GM21367 (cell line): ENCODE measurements at regions not wholly inside any gene's neighbourhood (a gene's known extent, or its start where the extent isn't known, plus 50 kb on each side); places are given as distances from the start of the nearest gene placed in this dataset.
"Not testable (repeated sequence)": the region's sequence is repeated elsewhere in the genome, so short reads cannot be mapped to it uniquely, and the experiment has no call there.

ENCODE experiments used
- ATAC-seq: cut with Tn5 transposase; IDR thresholded peaks from one replicate; pipeline ENCODE4 v1.9.1; 2021; ENCODE audit not compliant: unreplicated experiment

DNA sequence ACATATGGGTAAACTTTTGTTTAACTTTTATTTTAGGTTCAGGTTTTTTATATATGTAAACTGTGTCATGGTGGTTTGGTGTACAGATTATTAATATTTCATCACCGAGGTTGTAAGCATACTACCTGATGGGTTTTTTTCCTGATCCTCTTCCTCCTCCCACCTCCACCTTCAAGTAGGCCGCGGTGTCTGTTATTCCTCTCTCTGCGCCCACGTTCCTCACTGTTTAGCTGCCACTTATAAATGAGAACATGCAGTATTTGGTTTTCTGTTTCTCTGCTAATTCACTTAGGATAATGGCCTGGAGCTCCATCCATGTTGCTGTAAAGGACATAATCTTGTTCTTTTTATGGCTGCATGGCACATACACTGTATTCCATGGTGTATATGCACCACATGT, 1000.0 kb upstream of the CELF2 start:
- no peak for ATAC-seq

DNA sequence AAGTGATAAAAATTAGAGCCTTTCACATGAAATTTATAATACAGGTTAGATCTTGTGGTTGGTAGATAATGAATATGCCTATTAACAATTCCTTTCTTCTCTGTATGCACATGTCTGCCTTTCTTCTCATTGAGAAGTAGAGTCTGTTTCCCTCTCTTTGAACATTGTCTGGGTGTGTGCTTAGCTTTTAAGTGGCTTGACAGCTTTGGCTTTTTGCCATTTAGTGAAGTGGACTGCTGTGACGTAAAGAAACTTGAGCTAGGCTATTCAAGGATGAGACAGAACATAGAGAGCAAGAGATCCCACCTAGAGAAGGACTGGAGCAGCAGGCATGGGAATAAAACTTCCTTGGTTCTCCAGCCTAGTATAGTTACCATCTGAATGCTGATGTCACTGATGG, 996.7 kb upstream of the CELF2 start:
- no peak for ATAC-seq

DNA sequence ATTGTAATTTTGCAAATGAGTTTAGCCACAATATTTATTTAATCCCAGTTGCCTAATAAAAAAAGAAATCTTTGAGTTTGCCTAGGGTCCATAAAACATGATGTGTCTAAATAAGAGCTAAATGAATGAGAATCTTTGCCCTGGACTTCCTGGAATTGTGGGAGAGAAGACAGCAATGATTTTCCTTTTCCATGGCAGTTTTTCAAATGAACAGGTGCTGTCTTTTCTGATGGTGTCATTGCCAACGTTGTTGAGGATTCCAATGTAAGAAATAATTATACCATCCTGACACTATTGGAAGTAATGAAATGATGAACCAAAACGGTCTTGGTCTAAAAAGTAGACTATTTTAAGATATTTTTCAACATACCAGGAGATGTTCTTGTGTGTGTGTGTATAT, 984.7 kb upstream of the CELF2 start:
- no peak for ATAC-seq

DNA sequence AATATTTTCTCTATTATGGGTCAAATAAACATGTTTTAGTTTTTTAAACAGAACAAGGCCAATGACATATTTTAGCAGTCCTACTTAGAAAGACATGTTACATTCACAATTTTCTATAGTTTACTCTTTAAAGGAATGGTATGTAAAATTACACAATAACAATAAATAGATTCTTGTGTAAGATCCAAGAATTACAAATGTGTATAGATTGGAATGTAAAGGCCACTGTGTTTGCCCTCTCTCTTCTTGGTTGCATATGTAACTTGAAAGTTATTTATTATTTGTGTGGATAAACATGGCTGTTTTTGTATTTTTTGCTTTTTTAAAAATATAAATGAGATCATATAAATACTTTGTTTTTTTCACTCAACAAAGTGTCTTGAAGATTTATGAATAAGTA, 979.3 kb upstream of the CELF2 start:
- ATAC-seq, result no peak

DNA sequence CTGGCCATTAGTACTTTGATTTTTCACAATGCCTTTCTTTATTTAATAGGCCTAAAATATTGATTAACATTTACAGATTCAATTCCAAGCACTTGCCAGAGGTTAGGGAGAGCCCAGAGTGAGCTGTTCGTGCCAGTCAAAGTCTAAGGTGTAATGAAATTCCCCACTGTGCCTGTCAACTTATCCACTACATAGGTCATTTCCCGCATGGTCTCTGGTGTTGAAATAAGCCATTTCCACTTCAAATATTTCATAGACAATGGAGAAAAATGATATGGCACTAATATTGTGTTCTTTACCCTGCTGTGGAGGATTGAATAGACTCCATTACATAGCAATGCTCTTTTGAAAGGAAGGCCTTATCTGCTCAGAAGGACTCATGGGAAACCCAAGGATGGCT, 978.1 kb upstream of the CELF2 start:
- no peak for ATAC-seq

DNA sequence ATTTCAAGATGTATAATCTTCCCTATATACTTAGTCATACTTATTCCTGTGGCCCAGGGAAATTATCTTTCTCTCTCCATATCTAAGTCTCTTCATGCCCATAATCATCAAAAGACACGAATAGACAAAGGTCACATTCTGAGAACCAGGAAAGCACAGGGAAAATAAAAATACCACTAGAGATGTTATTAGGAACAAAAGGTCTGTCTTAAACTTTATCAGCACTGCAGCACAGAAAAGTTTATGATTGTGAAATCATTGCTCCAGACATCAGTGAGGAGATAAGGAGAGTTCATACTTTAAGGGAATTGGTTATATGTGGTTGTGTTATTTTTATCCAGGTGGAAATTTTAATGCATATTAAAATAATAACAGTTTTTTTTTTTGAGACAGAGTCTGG, 974.6 kb upstream of the CELF2 start:
- ATAC-seq, result no peak

DNA sequence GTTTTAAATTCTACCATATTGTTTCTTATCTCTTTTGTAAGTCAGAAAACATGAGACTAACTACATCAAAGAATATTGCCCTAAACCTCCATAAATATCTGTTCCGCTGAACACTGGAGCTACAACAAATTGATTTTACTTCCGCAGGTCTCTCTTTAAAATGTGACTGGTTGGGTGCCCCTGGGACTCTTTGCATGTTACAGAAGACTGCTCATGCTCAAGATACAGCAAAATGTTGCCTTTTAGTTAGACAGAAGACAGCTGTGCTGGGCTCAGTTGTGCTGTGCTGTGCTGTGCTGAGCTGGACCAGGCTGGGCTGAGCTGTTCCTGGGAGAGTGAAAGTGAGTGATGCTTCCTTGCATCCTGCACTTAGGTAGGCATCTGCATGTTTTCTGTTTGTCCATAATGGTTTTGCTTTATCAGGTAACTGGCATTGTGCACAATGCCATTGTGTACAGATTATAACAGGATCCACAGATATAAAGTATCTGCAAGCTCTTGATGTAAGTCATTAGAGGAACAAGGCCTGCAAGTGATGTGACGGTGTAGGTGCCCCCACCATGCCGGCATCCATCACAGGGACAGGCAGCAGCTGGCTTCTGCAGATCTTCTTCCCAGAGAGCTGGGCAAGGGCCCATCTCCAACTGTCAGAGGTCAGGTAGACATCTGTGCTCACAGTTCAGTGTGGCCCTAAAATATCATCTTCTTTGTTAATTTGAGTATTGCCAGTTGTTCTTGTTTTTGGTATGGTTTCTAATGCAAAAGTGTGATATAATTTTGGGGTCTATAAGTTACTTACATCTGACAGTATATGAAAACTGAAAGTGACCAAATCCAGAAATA, 972.5 kb upstream of the CELF2 start:
- ATAC-seq, result no peak

DNA sequence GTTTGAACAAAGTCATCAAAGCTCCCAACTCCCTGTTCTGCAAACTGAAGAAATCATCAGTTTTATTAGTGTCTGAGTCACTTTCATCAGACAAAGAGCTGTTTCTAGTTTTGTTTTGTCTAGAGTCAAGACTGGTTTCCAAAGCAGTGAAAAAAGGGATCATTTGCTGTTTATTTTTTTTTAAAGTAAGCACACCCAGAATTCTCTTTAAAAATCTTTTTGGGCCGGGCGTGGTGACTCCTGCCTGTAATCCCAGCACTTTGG, 972.0 kb upstream of the CELF2 start:
- ATAC-seq, result no peak

DNA sequence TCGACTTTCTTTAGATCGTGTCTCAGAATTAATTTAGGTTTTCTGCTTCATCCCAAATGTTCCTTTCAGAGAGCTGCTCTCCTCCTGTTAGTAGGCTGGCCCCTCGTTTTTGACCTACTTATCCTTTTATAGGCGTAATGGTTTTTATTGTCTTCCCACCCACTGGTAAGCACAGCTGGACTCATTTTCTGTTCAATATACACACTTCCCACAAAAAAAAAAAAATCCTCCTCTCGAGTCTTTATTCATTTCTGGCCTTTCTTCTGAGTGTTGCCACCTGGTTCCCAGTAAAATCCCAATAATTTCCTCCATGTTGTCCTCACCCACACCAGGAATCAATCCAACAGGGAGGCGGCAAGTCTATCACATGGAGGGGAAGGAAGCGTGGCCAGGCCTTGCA, 970.2 kb upstream of the CELF2 start:
- ATAC-seq, result no peak

DNA sequence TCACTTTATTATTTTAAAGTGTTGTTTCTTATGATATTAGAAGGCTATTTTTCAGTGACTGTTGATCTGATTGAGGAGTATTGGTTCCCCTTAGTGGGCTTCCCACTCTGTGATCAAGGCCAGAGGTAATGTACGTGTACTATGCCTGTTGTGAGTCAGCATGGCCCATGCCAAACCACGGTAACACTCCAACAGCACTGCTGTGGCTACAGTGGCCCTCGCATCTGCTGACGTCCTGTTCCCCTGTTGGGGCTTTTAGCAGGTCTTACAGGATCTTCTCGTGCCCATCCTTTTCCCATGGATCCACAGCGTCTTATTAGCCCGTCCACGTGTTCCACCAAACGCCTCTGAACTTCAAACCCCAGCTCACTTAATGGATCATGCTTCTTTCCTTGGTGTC, 964.6 kb upstream of the CELF2 start:
- ATAC-seq, result no peak

DNA sequence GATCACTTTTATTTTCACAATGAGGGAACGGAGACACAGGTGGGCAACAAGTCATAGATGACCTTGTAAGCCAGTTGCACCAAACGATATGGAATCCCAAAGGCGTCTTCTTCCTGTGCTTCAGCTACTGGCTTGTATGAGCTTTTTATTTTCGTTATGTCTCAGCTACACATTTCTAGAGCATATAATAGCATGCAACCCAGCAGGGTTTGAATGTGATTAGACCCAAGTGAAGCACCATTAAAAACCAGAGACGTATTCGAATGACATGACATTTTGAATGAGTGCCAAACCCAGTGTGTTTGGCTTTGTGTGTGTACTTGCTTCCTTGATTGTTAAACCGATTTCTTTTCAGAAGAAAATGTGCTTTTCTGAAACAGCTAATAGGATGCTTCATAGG, 963.2 kb upstream of the CELF2 start:
- no peak for ATAC-seq

DNA sequence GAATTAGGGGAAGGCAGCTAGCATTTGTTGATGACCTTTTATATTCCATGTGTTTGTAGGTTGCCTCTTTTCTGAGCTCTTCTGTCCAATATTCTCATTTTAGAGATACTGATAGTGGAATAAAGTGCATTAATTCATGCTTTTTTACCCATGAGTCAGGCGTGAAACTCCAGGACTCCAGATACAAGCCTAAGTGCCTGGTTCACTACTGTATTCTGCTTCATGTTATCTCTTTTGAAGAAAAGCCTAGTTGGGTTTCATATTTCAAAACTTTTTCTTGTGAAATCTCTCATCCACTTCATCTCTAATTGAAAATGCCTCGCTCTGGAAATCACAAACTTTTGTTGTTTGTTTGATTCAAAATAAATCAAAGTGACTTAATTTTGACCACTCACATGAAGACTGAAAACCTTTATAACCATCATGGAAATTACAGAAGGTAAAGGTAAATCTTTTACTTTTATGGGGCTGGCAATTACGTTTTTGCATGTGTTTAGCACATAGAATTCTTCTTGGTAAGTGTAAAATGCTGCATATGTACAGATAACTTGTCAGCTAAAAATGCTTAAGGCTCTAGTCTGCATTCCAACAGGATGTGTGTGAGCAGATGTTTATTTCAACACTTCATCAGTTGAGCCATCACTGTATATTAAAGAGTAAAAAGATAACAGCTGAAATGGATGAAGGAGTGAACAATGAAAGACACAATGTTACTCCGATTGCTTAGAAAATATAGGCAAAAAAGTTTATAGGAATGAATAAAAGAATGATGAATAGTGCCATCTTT, 961.8 kb upstream of the CELF2 start:
- no peak for ATAC-seq

DNA sequence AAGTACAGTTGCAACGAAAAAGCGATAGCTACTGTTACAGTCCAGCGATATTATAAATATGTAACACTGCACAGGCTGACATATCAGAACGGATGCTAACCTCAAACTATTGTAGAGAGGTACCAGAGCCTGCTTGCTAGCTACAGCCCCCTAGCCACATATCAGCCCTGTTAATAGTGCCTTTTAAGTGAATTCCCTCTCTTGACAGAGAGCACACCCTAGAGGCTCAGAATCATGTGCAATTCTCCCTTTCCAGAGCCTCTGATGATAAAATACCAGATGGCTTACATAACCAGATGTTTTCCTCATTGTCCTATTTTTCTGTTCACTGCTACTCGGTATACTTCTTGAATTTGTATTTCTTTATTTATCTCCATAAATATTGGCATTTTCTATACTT, 960.7 kb upstream of the CELF2 start:
- ATAC-seq, result no peak

DNA sequence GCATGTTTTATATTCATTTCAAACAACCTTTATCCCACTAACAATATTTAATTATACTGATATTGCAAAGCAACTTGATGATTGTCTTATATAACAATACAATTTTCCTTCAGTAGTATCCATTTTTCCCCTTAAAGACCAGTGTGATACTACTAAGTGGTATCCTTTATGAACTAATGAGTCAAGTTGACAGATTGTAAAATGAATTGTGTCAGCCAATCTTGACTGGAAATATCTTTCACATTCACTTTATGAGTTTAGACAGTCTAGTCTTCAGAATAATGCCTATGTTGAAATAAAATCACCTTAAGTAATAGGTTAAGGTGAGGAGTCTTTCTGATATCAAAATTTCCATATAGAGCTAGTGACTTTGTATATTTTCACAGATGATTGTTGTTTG, 950.0 kb upstream of the CELF2 start:
- no peak for ATAC-seq

DNA sequence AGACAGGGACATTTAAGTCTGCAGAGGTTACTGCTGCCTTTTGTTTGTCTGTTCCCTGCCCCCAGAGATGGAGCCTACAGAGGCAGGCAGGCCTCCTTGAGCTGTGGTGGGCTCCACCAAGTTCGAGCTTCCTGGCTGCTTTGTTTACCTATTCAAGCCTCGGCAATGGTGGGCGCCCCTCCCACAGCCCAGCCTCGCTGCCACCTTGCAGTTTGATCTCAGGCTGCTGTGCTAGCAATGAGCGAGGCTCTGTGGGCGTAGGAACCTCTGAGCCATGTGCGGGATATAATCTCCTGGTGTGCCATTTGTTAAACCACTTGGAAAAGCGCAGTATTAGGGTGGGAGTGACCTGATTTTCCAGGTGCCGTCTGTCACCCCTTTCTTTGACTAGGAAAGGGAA, 942.8 kb upstream of the CELF2 start:
- not testable (repeated sequence) for ATAC-seq

DNA sequence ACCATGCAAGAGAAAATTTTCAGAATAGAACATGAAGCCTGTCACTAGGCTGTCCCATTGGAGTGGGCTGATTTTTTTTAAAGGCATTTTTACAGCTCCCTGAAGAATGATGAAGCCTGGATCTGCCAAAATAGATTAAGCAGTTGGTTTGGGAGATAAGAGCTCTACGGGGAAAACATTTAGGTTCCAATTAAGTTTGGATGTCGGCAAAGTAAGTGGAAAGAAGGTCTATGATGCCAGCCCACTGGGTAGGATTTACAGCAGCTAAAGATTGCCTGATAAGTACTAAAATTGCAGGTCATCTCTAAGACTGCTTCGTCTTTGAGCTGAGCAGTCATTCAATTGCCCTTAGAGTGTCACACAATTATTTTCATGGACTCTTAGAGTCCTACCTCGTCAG, 939.2 kb upstream of the CELF2 start:
- ATAC-seq, result no peak

DNA sequence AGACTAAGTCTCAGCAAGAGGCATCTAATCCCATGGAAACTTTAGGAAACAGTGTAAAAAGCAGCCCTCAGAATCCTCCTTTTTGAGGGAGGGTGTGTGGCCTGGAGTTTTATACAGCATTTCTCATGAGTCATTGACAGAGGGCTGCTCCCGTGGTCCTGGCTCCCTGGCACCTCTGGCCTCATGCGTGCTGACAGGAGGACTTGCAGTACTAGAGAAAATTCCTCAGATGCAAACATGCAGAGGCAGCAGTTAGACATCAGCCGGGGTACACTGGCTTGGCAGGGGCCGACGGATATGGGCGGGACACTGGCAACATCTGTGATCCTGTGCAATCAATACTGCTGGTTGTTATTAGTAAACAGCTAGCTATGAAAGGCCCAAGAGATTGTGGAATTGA, 925.1 kb upstream of the CELF2 start:
- no peak for ATAC-seq

DNA sequence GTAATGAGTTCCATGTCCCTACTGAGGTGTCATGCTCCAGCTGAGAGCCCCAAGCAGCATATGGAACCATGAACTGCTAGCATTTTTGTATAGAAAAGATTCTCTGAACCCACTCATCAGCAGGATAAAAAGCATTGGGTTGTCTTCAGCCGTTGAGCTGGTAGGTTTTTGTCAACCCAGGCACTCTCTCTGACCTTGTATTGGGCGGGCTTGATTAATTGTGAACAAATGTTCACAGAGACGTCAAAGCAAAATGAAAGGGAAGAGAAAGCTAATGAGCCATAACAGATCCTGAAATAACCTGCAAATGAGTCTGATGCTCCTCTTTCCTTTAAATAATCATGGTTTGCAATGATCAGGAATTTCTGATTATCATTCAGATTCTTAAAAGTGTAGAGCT, 924.7 kb upstream of the CELF2 start:
- ATAC-seq, result no peak

DNA sequence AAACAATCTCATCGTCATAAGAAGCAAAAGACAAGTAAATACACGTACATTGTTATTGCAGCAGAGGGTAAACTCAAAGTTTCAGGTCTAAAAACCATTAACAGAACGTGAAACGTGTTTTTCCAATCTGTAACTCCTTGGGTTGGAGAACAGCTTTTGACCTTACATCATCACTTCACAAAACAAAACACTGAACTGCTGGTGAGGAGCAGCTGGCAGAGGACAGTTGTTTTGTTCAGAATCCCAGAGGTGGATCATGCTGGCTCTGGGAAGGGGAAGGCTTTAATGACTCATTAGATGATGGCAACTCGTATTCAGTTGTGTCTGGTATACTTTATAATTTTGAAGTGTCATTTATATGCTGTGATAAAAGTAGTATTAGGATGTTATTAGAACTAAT, 923.0 kb upstream of the CELF2 start:
- ATAC-seq, result no peak

DNA sequence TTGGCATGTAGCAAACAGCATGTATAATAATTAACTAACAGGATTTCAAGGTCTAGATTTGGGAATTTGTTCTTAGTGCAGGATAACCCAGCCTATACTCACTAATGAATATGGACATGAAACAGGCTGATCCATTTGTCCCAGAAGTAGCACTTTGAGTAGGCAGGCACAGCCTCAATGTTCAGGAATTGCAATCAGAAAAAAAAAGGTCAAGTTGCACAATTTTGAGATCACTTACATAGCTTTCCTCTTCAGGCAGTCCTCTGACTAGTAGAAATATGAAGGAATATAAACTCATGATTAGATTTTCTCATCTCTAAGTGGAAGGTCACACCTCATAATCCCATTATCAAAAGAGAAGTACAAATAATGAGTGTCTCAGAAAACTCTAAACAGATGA, 921.4 kb upstream of the CELF2 start:
- ATAC-seq, result no peak

DNA sequence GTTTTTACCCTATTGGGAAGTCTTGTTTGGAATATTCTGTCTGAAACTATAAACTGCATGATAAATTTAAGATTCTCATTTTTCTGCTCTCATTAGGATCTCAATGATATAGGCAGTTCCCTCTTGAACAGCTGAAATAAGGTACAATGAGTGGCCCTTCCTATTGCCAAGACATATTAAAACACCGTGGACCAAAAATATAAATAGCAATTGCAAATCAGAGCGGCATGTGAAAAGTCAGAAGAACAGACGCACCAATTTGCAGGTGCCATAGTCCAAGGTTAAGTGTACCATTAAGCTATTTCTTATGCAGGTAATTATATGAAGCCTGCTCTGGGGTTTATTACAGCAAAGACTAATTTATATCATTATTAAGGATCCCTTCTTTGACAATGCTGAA, 920.8 kb upstream of the CELF2 start:
- ATAC-seq, result no peak

DNA sequence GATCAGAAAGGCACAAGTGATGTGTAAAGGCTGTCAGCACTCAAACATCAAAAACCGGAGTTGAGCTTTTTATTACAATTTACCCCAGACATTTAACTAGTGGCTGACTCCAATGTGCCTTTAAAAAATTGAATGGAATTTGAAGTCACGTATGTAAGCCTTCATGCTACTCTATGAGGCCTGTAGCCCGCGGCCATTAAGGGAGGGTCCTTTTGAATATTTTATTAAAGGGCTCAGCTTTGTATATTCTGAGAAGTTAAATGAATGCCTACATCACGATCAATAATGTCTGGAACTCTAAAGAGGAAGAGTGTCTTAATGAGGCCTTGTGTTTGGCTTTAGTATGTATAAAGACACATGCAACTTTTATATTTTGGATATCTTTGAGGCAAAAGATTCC, 916.6 kb upstream of the CELF2 start:
- ATAC-seq, result no peak
